Body of pancreas (tissue), 4 donors: ENCODE measurements at regions not wholly inside any gene's neighbourhood (a gene's known extent, or its start where the extent isn't known, plus 50 kb on each side); places are given as distances from the start of the nearest gene placed in this dataset.
A peak's percentile ranks its signal among the peaks of the same experiment; 100 is the strongest.

Experiments used
- ATAC-seq: fragments of 150-250 bp; one replicate; pipeline ENCODE4 v1.9.1; 2016
- DNase-seq, 4 donors: peaks; one replicate each; pipeline ENCODE4 v3.0.0-alpha.2; 2019
- H3K27ac ChIP-seq, 4 donors: fragments of 200-600 bp; sonication (generic); 1 replicate in 3 of 4; 2 replicates in 1 of 4; pipeline versions ENCODE4 v1.5.1 to v1.6.1; 2016 to 2019; ENCODE audit warnings: mild to moderate bottlenecking in 1 of 4, mixed read lengths in 1 of 4, moderate library complexity in 1 of 4
- H3K27me3 ChIP-seq, 2 donors: fragments of 200-600 bp; sonication (generic); one replicate each; pipeline ENCODE4 v1.6.0; 2016; ENCODE audit warnings: mild to moderate bottlenecking in 1 of 2
- H3K36me3 ChIP-seq, 2 donors: fragments of 200-600 bp; sonication (generic); replicated peaks in 1 of 2; 2 replicates each; pipeline ENCODE4 v1.5.1; 2016; ENCODE audit warnings: low read depth in 2 of 2; ENCODE audit not compliant: insufficient read depth in 1 of 2
- H3K4me1 ChIP-seq: fragments of 200-600 bp; sonication (generic); one replicate; pipeline ENCODE4 v1.6.0; 2016
- H3K4me3 ChIP-seq, 2 donors: fragments of 200-600 bp; sonication (generic); 1 replicate in 1 of 2; 2 replicates in 1 of 2; pipeline ENCODE4 v1.5.1; 2016 to 2019
- H3K9me3 ChIP-seq, 3 donors: fragments of 200-600 bp; sonication (generic); 1 replicate in 2 of 3; 2 replicates in 1 of 3; pipeline ENCODE4 v1.5.1; 2016
- POLR2A ChIP-seq, 3 donors: fragments of 450-650 bp; IDR thresholded peaks; one replicate each; pipeline ENCODE4 v1.6.1; 2016; ENCODE audit warnings: antibody characterized with exemption in 3 of 3, mild to moderate bottlenecking in 2 of 3
- WGBS, 2 donors: methylation state at CpG; one replicate each; pipeline ENCODE4 v1.1.5; 2017; 5-methylcytosine and 5-hydroxymethylcytosine counted together
- intact Hi-C: fragments of 100-400 bp; cut with DNase I; formaldehyde crosslinking; loops from one replicate; pipeline ENCODE4 v1.15.1; 2023
- TF ChIP-seq, protein P1 (sequence below), 7 experiments: fragments of 450-650 bp in 4 of 7; fragments of 200-600 bp in 3 of 7; sonication (generic) in 3 of 7; IDR thresholded peaks; one replicate each; pipeline ENCODE4 v1.5.1; 2016 to 2019; ENCODE audit warnings: antibody characterized with exemption in 7 of 7

DNA sequence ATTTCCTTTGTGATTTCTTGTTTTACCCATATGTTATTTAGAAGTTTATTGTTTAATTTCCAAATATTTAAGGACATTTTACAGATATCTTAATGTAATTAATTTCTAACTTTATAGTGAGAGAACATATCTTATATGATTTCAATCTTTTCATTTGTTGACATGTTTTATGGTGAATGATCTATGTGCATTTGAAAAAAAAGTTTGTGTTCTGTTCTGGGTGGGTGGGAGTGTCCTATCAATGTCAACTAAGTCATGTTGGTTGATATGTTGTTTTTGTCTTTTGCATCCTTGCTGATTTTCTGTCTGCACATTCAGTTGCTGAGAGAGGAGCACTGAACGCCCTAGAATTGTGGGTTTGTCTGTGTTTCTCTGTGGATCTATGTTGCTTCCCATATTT is 50.3 kb upstream of the CBFA2T3 start:
- H3K4me1 ChIP-seq: no peaks in the 10 kb centered on the region

DNA sequence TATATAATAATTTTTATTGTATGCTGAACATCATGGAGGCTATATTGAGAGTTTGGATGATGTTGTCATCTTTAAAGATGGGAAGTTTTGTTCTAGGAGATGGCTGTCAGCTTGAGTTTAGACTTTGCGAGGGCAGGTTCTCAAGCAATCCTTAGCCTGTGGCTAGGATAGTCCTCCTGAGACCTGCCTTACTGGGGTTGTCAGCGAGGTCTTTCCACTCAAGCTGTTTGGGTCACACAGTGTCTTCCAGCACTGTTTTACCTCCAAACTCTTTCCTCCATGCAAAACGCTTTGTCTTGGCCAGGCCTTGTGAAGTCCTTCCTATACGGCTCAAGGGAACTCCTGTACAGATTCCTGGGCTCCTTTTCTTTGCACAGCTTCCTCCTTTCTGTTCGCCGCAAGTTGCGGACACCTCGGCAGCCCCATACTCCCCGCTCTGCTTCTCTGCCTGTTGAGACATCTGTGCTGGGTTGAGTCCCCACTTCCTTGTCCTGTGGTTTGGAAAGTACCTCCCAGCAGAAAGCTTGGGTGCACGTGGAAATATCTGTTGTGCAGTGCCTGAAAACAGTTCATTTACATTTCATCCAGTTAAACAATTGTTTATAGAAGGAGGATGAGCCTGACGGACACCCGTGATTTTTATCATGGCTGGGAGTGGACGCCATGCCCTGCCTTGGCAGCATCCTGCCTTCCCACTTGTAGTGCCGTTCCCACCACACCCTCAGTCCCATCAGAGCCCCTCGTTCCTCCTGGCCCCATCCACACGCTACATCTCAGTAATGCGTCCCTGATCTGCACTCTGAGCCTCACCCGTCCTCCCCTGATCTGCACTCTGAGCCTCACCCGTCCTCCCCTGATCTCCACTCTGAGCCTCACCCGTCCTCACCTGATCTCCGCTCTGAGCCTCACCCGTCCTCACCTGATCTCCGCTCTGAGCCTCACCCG is 55.0 kb upstream of the CBFA2T3 start:
- Histone ChIP-seq H3K36me3 (no peaks in the 10 kb centered on the region), H3K27me3 (no peaks in the 10 kb centered on the region), H3K4me3 (no peak overlapping the region), H3K4me1 (no peaks in the 10 kb centered on the region), H3K9me3 (no peaks in the 10 kb centered on the region), H3K27ac (no peak overlapping the region)
- DNase-seq (peak in 1 of 4 donors; percentile 64), ATAC-seq (no peak)
- intact Hi-C loops: no loop called here
- WGBS, 2 donors: 53 to 73% methylated on average over 22 to 24 of the region's 24 CpGs
- TF ChIP-seq, protein P1, sequence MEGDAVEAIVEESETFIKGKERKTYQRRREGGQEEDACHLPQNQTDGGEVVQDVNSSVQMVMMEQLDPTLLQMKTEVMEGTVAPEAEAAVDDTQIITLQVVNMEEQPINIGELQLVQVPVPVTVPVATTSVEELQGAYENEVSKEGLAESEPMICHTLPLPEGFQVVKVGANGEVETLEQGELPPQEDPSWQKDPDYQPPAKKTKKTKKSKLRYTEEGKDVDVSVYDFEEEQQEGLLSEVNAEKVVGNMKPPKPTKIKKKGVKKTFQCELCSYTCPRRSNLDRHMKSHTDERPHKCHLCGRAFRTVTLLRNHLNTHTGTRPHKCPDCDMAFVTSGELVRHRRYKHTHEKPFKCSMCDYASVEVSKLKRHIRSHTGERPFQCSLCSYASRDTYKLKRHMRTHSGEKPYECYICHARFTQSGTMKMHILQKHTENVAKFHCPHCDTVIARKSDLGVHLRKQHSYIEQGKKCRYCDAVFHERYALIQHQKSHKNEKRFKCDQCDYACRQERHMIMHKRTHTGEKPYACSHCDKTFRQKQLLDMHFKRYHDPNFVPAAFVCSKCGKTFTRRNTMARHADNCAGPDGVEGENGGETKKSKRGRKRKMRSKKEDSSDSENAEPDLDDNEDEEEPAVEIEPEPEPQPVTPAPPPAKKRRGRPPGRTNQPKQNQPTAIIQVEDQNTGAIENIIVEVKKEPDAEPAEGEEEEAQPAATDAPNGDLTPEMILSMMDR (IDR thresholded peaks at IDR 0.05): no peak
- no peak for TF ChIP-seq POLR2A (IDR thresholded peaks at IDR 0.05)

More for the DNA sequence above, 50.3 kb upstream of the CBFA2T3 start:
- H3K27me3 ChIP-seq: no peaks in the 10 kb centered on the region
- H3K36me3 ChIP-seq: no peaks in the 10 kb centered on the region
- WGBS, 2 donors: 50 to 79% methylated on average over 1 of the region's 1 CpG
- no peak overlapping the region for H3K27ac ChIP-seq
- no peak overlapping the region for H3K4me3 ChIP-seq
- no peaks in the 10 kb centered on the region for H3K9me3 ChIP-seq
- no peak for TF ChIP-seq POLR2A (IDR thresholded peaks at IDR 0.05)
- TF ChIP-seq, protein P1 (IDR thresholded peaks at IDR 0.05): no peak
- DNase-seq (no peak), ATAC-seq (no peak)
- intact Hi-C loops: no loop called here

DNA sequence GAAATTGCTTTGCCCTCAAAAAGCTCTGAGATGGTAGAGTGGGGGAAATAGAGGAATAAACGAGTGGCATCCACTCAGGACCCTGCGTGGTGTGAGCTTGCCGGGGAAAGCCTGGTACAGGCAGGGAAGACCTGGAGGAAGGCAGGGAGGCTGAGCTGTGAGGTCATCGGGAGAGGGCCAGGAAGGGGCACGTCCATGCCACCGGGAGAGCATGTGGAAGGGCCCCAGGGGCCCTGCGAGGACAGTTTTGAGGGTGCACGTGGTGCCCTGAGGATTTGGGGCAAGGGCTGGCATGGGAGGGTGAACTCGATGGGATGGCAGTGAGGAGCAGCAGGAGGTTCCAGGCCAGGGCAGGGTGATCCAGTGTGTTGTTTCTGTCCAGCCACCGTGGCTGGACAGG is 56.3 kb upstream of the CBFA2T3 start:
- DNase-seq: no peak
- Histone ChIP-seq H3K4me1 (no peaks in the 10 kb centered on the region), H3K4me3 (no peak overlapping the region), H3K27me3 (no peaks in the 10 kb centered on the region), H3K9me3 (no peaks in the 10 kb centered on the region), H3K36me3 (no peaks in the 10 kb centered on the region), H3K27ac (no peak overlapping the region)
- 69 to 71% methylated on average over 8 to 9 of the region's 10 CpGs for WGBS, 2 donors
- intact Hi-C loops: no loop called here
- TF ChIP-seq, protein P1 (IDR thresholded peaks at IDR 0.05): no peak
- TF ChIP-seq POLR2A (IDR thresholded peaks at IDR 0.05): no peak
- no peak for ATAC-seq

DNA sequence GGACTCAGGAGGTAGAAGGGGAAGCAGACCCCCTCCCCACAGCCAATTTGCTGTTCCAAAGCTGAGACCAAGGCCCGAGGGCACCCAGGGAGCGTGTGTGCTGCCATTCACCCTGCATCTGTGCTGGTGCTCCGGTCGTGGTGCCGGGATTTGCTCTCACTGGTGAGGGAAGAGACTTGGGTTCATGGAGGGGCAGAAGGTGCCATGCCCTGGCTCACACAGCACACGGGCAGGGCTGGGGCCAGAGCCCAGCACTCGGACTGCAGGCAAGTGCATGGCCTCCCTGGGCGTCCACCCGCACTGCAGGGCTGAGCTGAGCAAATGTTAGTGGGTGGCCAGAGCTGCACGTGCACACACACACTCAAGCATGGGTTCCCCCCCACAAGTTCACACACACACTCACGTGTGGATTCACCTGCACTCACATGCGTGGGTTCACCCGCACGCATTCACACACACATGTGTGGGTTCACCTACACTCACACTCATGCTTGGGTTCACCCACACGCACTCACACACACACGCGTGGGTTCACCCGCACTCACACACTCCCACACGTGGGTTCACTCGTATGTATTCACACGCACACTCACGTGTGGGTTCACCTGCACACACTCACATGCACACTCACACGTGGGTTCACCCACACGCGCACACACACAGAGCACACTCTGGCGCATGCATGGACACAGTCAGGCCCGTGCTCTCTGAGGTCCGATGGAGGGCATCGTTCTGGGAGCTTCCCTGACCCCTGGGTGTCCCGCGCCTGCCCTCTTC is 57.0 kb upstream of the CBFA2T3 start:
- H3K27me3 ChIP-seq: no peaks in the 10 kb centered on the region
- no peak overlapping the region for H3K4me3 ChIP-seq
- H3K36me3 ChIP-seq: no peaks in the 10 kb centered on the region
- no peaks in the 10 kb centered on the region for H3K9me3 ChIP-seq
- no peak overlapping the region for H3K27ac ChIP-seq
- no peak for TF ChIP-seq POLR2A (IDR thresholded peaks at IDR 0.05)
- TF ChIP-seq, protein P1 (IDR thresholded peaks at IDR 0.05): no peak
- intact Hi-C loops: no loop called here
- H3K4me1 ChIP-seq: no peaks in the 10 kb centered on the region
- 71 to 86% methylated on average over 26 to 31 of the region's 31 CpGs for WGBS, 2 donors
- DNase-seq (no peak), ATAC-seq (no peak)
